Lower leg skin (tissue), 3 donors: ENCODE measurements at regions not wholly inside any gene's neighbourhood (a gene's known extent, or its start where the extent isn't known, plus 50 kb on each side); places are given as distances from the start of the nearest gene placed in this dataset.

Experiments
- CTCF ChIP-seq, 3 donors: fragments of 450-650 bp; IDR thresholded peaks; one replicate each; pipeline ENCODE4 v1.5.1; 2016; ENCODE audit warnings: antibody characterized with exemption in 3 of 3, mild to moderate bottlenecking in 3 of 3, moderate library complexity in 2 of 3
- POLR2A ChIP-seq, 2 donors: fragments of 450-650 bp; IDR thresholded peaks; one replicate each; pipeline ENCODE4 v1.6.1; 2016 to 2017; ENCODE audit warnings: antibody characterized with exemption in 2 of 2, mild to moderate bottlenecking in 1 of 2, moderate library complexity in 1 of 2

- TF ChIP-seq CTCF (IDR thresholded peaks at IDR 0.05) (no peak), POLR2A (IDR thresholded peaks at IDR 0.05) (no peak)
Measured at GRCh38 chr7:148486937-148487336, 103.6 kb upstream of the C7orf33 start.
